ENCODE measurements at regions not wholly inside any gene's neighbourhood (a gene's known extent, or its start where the extent isn't known, plus 50 kb on each side); places are given as distances from the start of the nearest gene placed in this dataset.

DNA sequence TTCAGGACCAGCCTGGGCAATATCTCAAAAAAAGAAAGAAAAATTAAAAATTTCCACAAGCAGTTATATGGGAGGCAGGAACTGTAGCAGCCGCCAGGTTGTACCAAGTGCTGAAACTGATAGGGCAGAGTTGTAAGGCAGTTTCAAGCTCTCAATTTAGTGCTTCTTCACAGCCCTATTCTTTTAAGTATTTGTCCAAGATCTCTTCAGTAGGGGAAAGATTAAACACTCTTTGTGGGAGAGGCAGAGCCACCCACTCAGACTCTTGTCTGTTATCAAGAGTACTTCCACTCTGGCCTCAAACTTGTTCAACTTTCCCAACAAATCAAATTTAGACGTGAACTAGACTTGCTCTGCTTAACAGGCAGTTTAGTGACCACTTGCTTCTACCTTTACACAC lies 228.7 kb downstream of the REEP3 start:
- no peak for DNase-seq

DNA sequence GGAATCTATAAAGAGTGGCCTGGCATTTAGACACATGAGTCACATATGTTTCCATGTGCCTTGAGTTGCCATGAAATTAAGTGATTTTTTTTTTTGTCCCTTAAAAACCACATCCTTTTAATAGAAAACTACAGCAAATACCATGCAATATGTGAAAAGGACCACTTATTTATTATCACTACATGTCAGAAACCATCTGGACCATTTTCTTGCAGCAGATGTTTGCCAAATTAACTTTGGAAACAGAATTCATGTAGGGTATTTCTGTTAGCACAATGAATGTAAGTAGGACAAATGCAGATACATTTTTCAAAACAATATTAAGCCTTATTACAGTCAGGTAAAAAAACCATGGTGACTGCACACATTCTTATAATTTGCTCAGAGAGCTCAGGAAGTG lies 230.6 kb downstream of the REEP3 start:
- no peak for DNase-seq

DNA sequence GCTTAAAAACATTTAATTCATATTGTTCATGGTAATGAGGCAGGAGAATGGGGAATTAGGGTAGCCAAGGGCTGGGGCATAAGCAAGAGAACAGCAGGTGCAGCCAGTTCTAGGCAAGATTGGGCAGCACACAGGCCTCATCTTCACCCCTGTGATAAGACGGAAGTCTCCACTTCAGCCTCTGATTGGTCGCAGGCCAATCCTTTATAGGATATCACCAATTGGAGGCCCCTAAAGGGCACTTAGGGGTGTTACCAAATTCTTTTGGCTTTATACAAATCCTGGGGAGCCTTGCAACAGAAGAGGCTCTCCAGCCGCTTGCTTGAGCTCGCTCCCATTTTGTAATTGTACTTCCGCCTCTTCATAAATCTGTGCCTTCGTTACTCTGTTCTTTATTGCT lies 231.1 kb downstream of the REEP3 start:
- DNase-seq: no peak

DNA sequence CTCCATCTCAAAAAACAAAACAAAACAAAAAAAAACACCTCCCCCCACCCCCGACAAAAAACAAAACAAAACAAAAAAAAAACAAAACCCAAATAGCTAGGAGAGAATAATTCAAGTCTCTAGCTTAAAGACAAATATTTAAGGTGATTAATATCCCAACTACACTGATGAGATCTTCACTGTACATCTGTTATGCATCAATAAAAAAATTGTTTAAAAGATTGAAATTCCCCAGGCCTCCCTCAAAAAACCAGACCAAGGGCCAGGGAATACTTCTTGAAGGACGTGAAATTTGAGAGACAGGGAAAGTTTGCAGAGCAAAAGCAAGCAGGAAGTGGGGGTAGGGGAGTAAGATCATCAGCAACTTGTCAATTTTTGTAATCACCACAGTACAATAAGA lies 232.6 kb downstream of the REEP3 start:
- DNase-seq: no peak

DNA sequence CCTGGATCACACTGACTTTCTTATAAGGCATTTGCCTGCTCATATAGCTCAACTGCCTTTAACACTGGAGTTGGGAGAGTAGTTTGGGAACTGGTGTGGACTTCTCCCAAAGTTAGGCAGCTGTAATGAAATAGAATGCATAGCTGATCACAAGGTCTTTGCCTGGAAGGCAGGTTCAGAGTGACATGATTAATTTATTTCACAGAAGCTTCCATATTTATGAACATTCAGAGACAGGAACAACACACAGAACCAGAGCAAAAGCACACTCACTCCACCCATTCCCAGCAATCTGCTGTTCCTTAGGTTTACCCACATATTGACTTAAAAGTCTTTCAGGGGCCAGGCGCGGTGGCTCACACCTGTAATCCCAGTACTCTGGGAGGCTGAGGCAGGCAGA lies 234.2 kb downstream of the REEP3 start:
- DNase-seq: no peak

DNA sequence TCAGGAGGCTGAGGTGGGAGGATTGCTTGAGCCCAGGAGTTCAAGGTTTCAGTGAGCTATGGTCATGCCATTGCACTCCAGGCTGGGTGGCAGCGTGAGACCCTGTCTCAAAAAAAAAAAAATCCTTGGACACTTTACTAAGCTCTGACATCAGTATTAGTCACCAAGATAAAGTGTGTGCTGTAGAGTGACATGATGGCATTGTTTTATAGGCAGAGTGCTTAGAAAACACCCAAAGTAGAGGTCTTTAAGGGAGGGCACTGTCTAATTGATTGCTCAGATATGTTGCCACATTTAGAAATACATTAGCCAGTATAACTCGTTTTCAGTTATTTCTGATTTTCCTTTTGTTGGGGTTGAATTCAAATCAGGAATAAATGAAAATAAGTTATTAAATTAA lies 235.9 kb downstream of the REEP3 start:
- no peak for DNase-seq

DNA sequence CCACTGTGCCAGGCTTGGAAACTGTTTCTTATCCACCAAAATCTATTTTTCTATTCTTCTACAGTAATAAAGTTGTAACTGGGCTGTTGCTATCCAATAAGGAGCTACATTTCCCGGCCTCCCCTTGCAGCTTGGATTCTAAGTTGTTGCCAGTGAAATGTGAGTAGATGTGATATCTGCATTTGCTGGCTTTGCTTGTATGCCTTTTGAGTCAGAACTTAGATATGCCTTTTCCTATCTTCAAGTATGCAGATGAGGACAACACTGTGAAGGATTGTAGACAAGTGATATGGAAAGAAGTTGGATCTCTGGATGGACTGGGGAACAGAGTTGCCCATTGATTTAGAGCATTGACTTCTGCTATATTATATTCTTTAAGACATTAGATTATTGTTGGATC lies 236.9 kb downstream of the REEP3 start:
- DNase-seq: no peak

DNA sequence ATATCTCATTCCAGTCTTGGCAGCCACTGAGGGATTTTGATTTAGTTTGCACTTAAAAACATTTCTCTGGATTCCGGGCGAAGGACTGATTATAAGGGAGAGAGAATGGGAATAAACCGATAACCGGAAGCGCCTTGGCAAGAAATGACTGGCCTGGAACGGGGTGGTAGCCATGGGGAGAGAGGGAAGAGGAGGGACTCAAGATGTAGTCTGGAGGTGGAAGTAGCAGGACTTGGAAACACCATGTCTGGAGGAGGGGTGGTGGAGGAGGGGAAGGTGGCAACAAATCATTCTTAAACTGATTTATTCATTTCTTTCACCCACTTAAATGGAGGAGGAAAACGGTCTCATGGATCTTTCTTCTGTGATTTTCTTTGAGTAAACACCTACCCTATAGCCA lies 238.1 kb downstream of the REEP3 start:
- DNase-seq: no peak

DNA sequence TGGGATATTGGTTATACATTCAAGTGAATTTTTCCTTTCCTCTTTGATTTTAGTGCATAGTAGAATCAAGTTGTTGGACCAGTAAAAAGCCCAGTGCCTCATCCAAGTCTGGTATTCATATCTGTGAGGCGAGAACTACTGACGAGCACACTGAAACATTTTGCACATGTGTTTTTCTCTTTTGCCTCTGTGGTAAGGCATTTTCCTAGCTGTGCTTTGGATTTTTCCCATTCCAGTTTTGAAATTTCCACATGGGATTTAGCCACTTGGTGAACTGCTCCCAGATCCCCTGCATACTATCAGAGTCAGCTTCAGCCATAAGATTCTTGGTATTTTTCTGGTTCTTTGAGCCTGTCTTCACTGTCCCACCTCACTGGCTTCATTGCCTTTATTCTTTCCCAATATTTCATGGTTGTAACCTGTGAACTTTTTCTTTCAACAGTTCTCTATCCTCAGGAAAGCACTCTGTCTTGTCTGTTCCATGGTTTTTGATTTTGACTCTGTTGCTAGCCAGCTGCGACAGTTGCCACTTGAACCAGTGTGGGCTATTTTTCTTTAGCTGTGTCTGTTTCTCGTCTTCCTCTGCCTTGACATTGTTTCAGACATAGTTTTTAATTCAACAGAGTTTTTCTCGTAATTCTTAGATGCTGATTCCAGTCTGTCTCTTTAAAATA lies 239.0 kb downstream of the REEP3 start:
- DNase-seq: no peak

DNA sequence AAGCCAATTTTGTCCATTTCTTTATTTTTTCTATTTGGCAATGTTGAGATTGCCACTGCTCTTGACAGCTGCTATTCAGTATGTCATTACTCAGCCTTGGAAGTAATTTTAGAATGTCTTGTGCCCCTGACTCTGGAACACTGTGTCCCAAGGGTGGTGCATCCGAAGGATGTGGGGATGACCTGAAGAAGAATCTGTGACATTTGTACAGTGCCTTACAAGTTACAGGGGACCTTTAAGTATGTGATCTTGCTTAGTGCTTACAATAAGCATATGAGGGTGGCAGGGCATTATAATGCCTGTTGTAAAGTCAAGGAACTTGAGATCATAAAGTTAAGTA lies 239.5 kb downstream of the REEP3 start:
- DNase-seq: no peak

DNA sequence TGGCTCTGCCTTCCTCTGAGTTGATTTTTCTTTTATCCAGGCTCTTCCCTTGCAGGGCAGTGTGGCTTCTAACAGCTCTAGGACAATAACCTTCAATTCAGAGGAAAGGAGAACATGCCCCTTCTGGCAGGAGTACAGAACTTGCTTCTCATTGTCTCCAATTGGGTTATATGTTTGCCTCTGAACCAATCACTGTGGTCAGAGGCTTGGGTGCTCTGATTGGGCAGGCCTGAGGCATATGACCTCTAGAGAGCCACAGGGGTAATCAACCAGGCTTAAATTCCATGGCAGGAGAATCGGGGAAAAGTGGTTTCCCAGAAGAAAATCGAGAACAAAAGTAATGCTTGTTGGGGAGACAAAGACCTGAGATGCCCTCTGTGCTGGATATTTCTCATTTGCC lies 240.0 kb downstream of the REEP3 start:
- DNase-seq: no peak

DNA sequence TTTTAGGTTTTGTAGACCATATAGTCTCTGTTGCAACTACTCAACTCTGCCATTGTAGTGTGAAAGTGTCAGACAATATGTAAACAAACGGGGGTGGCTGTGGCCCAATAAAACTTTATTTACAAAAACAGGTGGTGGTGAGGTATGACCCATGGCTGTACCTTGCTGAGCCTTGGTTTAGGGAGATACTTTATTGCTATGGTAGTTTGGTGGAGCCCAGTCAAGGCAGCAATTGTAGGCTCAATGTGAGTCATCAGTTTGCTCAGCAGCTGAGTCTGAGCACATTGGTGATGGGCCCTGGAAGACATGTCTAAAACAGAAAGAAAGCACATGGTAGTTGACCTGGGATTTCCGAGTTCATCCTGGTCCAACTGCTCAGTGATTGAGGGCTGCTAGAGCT lies 242.5 kb downstream of the REEP3 start:
- DNase-seq: no peak

DNA sequence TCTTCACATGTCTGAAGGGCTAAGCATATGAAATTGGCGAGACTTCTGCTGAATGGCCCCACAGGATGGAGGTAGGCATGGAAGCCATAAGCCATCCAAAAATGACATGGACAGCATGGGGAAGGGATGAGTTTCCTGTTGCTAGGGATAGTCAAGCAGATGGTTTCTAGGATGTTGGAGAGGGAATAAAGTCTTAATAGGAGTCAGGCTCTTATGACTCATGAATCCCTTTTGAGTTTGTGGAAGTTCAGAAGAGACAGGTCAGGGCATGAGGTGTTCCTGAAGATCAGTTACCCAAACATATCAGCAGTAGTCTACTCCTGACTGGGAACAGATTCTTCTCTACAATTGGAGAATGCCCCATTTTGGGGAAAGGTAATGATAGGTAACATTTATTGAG lies 243.9 kb downstream of the REEP3 start:
- no peak for DNase-seq

DNA sequence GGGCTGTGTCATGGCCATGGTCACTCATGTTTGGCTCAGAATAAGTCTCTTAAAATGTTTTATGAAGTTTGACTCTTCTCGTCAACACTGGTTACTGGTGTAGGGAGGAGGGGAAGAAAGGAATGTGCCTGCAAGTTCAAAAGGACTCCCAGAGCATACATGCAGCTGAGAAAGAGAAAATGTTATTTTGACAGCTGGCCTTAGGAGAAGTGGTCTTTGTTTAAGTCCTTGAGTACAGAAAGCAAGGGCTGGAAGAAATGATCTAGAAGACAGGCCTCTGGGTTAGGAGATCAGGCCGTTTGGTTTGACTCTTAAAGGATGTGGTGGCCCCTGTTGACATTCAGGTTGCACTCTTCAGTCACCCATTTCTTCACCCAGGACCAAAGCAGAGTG lies 245.5 kb downstream of the REEP3 start:
- no peak for DNase-seq

DNA sequence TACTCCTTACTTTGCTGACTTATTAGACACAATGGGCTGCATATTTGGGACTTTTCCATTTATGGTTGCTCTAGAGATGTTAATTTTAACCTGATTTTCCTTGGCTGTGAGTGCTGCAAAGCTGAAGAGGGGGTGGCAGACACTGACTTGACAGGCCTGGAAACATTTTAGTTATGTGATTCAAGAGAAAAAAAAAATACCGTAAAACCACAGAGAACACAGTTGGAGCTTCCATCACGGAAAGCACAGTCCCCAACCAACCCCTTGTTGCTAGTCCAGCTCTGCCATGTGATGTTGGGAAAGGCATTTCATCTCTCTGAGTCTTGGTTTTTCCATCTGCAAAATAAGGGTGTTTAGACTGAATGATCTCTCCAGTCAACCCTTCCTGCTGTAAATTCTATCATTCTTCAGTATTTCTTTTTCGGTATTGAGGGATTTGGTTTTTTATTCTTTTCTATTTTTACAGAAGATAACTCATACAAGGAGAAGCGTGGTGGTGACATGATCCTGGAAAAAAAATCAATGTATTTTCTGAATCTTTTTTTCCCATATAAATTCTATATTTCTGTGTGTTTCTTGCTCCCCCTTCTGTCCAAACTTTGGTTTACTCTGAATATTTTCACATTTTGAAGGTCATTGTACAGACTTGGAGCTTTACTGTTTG lies 246.1 kb downstream of the REEP3 start:
- no peak for DNase-seq

DNA sequence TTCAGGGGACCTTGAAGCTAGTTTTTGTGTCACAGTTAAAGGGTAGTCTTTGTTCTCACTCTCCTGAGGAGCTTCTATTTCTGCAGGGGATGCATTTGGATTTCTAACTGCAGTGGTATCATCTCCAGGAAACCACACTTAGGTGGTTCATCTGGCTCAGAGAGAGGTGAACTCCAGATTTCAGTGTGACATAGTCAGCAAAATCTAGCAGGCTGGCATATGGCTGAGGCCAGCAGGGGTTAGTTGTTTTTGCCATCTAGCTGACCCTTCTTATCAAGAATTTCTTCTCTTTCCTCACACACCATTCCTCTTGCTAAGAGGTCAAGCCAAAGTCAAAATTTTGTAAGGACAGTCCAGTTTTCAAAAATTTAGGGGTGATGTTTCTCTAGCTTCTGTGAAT lies 248.2 kb downstream of the REEP3 start:
- no peak for DNase-seq

DNA sequence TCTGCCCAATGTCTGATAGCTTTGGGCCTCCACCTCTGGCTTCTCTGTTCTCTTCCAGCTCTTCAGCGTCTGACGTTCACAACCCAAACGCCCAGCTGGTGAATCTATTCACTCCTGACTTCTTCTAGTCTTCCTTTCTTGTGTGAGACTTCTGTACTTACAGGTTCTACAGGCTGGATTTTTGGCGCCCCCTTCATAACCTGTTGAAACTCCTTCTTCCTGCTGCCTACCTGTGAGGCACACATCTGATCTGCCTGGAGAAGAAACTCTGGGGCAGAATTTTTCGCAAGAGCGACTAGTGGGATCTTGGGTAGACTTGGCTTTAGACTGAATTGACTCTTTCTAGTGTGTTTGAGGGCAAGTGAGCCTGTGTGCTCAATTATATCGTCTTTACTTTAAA lies 249.3 kb downstream of the REEP3 start:
- no peak for DNase-seq

DNA sequence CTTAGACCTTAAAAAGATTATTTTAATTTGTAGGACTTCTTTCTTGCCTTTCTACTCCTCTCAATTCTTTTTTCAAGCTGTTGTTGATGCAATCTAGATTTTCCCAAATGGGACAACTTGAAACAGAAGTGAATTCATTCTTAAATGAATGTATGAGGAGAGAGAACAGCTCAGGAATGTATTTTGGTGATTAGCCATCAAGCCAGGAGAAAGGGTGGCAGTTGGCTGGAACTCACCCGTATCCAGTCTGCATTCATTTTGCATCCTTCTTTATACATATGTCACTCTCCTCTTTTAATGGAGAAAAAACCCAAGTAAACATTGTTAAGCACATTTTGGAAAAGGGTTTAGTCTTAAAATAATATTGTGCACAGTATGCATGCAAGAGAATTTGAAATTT lies 251.3 kb downstream of the REEP3 start:
- no peak for DNase-seq

DNA sequence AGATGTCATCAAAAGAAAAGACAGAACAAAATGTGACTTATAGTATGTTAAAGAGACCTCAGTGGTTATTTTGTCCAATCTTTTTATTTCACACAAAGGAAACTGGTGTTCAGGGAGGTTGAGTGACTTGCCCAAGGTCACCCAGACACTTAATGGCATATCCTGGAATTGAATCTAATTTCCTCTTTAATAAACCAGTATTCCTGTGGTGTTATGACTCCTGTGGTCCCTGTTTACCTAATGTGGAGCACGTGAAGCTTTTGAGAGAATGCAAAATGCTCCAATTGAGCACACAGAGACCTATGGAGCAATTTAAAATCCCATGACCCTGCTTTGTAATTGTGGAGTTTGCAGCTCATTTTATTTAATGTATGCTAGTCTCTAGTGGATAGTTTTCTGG lies 251.9 kb downstream of the REEP3 start:
- no peak for DNase-seq

DNA sequence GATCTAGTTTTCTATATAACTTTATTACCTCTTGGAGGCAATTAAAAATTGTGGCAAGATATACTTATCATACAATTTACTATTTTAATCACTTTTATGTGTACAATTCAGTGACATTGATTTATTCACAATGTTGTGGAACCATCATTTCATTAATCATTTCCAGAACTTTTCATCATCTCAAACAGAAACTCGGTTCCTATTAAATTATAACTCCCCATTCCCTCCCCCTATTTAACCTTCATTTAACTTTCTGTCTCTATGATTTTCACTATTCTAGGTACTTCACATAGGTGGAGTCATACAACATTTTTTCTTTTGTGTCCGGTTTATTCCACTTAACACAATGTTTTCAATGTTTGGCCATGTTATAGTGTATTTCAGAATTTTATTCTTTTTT lies 252.8 kb downstream of the REEP3 start:
- no peak for DNase-seq

DNA sequence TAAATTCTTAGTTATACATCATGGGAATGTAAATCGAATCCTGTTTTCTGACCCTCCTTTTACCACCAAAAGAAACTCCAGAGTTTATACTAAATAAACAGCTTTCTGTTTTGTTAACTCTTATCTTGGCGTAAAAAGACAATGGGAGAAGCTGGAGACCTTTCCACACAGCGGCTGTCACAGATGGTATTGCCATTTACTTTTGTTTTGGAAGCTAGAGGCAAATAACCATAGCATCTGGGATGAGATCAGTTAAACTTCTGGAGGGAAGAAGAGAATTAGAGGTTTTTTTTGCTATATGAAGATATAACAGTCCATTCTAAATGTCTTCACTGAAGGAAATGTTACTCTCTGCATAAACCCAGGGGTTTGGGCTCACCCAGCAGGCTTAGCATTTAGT lies 258.9 kb downstream of the REEP3 start:
- no peak for DNase-seq

DNA sequence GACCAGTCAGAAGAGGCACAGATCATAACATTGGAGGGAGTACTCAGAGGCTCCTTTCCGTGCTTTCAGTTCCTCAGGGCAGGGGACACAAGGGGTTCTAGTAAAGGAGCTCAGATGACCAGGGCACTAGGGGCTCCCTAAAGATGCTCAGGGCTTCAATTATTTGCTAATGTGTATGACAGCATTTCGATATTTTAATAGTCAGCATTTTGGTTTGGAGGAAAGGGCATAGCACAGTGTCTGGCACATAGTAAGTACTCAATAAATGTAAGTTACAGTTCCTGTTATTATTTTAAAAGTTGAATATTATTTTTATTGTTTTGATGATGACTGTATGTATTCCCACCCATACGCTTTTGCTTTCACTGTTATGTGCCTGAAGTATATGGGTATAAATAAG lies 260.0 kb downstream of the REEP3 start:
- no peak for DNase-seq

DNA sequence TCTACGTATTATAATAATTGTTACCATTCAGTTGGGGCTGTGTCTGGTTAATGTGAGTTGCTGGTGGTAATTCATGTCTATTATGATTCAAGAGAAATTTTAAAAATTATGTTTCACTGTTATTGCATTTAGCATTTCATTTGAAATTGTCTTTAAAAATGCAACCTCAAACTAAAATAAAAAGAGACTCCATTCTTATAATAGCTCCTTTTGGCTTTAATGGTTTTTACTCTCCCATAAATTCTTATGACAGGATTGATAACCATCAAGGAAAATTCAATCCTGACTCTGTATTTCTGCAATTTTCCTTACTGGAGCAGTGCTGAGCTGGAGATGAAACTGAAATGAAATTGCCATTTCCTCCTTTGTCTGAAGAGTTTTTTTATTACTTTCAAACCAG lies 262.7 kb downstream of the REEP3 start:
- no peak for DNase-seq

DNA sequence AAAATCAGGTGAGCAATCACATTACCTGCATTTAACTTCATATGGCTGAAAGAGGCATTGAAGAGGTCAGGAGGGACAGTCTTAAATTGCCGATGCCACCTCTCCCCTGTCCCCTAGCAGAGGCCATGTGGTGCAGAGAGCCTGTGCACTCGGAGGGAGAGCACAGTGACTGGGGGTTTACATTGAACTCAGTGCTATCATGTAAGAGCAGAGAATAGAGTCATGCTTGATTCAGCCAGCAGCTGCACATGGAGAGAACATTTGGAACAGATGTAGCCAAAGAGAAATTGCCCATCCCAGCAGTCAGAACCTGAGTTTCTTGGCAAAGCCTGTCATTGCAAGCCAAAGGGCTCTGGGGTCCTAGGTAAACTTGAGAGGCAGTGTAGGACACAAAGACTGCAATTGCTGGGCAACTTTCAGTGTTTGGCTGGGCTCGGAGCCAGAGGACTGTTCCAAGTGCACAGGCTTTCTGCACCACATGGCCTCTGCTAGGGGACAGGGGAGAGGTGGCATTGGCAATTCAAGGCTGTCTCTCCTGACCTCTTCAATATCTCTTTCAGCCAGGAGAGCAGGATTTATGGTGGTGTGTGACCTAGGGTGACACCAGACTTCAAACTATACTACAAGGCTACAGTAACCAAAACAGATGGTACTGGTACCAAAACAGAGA lies 267.1 kb downstream of the REEP3 start:
- DNase-seq: no peak
